B cell (primary cell): ENCODE measurements at regions not wholly inside any gene's neighbourhood (a gene's known extent, or its start where the extent isn't known, plus 50 kb on each side); places are given as distances from the start of the nearest gene placed in this dataset.

Source experiments
- ATAC-seq: fragments of 200-7000 bp; cut with Tn5 transposase; one replicate; pipeline ENCODE4 v1.10.0; 2021; ENCODE audit warnings: low read depth, mild to moderate bottlenecking, moderate number of reproducible peaks, moderate library complexity
- CTCF ChIA-PET: fragments of 350-600 bp; sonication (Branson Sonifier 250); formaldehyde crosslinking; loops from one replicate; lab custom pipeline; 2021; ENCODE audit warnings: antibody characterized with exemption, inconsistent platforms; lab: Charles Lee
- POLR2A ChIA-PET: fragments of 350-600 bp; sonication (Branson Sonifier 250); formaldehyde crosslinking; loops from one replicate; lab custom pipeline; 2021; ENCODE audit warnings: antibody characterized with exemption; lab: Charles Lee
- DNase-seq: peaks from one replicate; pipeline ENCODE4 v3.0.0; 2013
- H2AFZ ChIP-seq: 2 replicates; pipeline ENCODE4 v1.6.1; 2012; ENCODE audit warnings: mild to moderate bottlenecking, low read depth, low read length; ENCODE audit not compliant: insufficient read depth, poor library complexity, severe bottlenecking
- H3K27ac ChIP-seq, 2 donors: 1 replicate in 1 of 2; 2 replicates in 1 of 2; pipeline ENCODE4 v1.5.1; 2012 to 2013; ENCODE audit warnings: low read length in 2 of 2, mild to moderate bottlenecking in 2 of 2, moderate library complexity in 1 of 2
- H3K27me3 ChIP-seq, 4 experiments: fragments of 200-600 bp in 1 of 4; sonication (generic) in 1 of 4; replicated peaks in 1 of 4; 1 replicate in 2 of 4; 2 replicates in 2 of 4; pipeline versions ENCODE4 v1.6.1 to v1.7.0; 2013 to 2016; ENCODE audit warnings: low read length in 3 of 4, mild to moderate bottlenecking in 2 of 4, mixed read lengths in 1 of 4, moderate library complexity in 1 of 4; ENCODE audit not compliant: insufficient read depth in 4 of 4, control insufficient read depth in 3 of 4; ENCODE audit errors: control extremely low read depth in 1 of 4
- H3K36me3 ChIP-seq, 2 experiments: replicated peaks in 1 of 2; 1 replicate in 1 of 2; 2 replicates in 1 of 2; pipeline versions ENCODE4 v1.6.1 to v1.7.1; 2013; ENCODE audit warnings: low read length in 1 of 2; ENCODE audit not compliant: insufficient read depth in 2 of 2, control insufficient read depth in 1 of 2; ENCODE audit errors: control extremely low read depth in 1 of 2, extremely low read depth in 1 of 2
- H3K4me1 ChIP-seq, 2 donors: fragments of 200-600 bp in 1 of 2; sonication (generic) in 1 of 2; 1 replicate in 1 of 2; 2 replicates in 1 of 2; pipeline versions ENCODE4 v1.5.1 to v1.6.1; 2013 to 2017; ENCODE audit warnings: low read length in 2 of 2; ENCODE audit not compliant: control insufficient read depth in 2 of 2, insufficient read depth in 2 of 2
- H3K4me2 ChIP-seq: replicated peaks from 2 replicates; pipeline ENCODE3; 2012; ENCODE audit warnings: mild to moderate bottlenecking, low read depth, low read length; ENCODE audit not compliant: poor library complexity, severe bottlenecking
- H3K4me3 ChIP-seq, 5 experiments: fragments of 200-600 bp in 1 of 5; sonication (generic) in 1 of 5; 1 replicate in 3 of 5; 2 replicates in 2 of 5; pipeline versions ENCODE4 v1.5.1 to v1.7.0; 2011 to 2016; ENCODE audit warnings: low read length in 4 of 5, mild to moderate bottlenecking in 4 of 5, low read depth in 2 of 5, control low read depth in 1 of 5, moderate library complexity in 1 of 5; ENCODE audit not compliant: insufficient read depth in 1 of 5; ENCODE audit errors: control extremely low read depth in 1 of 5, extremely low read depth in 1 of 5
- H3K79me2 ChIP-seq: fragments of 200-600 bp; sonication (generic); one replicate; pipeline ENCODE4 v1.6.0; 2016; ENCODE audit warnings: low read length; ENCODE audit not compliant: control insufficient read depth, insufficient read depth
- H3K9ac ChIP-seq: fragments of 200-600 bp; sonication (generic); 2 replicates; pipeline ENCODE4 v1.6.1; 2017; ENCODE audit warnings: mild to moderate bottlenecking, low read length, moderate library complexity
- H3K9me3 ChIP-seq, 3 donors: one replicate each; pipeline versions ENCODE4 v1.6.1 to v1.7.1; 2013; ENCODE audit warnings: low read length in 2 of 3; ENCODE audit not compliant: control insufficient read depth in 2 of 3, insufficient read depth in 1 of 3; ENCODE audit errors: control extremely low read depth in 1 of 3
- H4K20me1 ChIP-seq: 2 replicates; pipeline ENCODE4 v1.6.0; 2012; ENCODE audit warnings: mild to moderate bottlenecking, low read length; ENCODE audit not compliant: insufficient read depth, control insufficient read depth, poor library complexity, severe bottlenecking
- H3K27ac Mint-ChIP-seq: one replicate; pipeline ENCODE4 v1.8.0; 2021; ENCODE audit warnings: mixed read lengths
- H3K27me3 Mint-ChIP-seq: one replicate; pipeline ENCODE4 v1.8.0; 2021; ENCODE audit warnings: mixed read lengths
- H3K4me1 Mint-ChIP-seq: one replicate; pipeline ENCODE4 v1.8.0; 2021; ENCODE audit warnings: mixed read lengths
- H3K4me3 Mint-ChIP-seq: one replicate; pipeline ENCODE4 v1.8.0; 2021; ENCODE audit warnings: mixed read lengths
- H3K9me3 Mint-ChIP-seq: one replicate; pipeline ENCODE4 v1.8.0; 2022; ENCODE audit warnings: mixed read lengths; ENCODE audit not compliant: insufficient read depth
- CTCF ChIP-seq: fragments of 200-600 bp; IDR thresholded peaks from one replicate; pipeline ENCODE4 v1.8.0; 2022; ENCODE audit warnings: antibody characterized with exemption, mild to moderate bottlenecking
- EZH2 ChIP-seq: IDR thresholded peaks from 2 replicates; pipeline ENCODE4 v1.6.1; 2012; ENCODE audit warnings: borderline replicate concordance, low read depth, mild to moderate bottlenecking, moderate library complexity, low read length; ENCODE audit not compliant: insufficient read depth, poor library complexity, severe bottlenecking
- WGBS: methylation state at CpG from one replicate; pipeline ENCODE4 v1.1.5; 2013; ENCODE audit warnings: missing lambda C conversion rate; ENCODE audit not compliant: insufficient coverage; 5-methylcytosine and 5-hydroxymethylcytosine counted together
- intact Hi-C: fragments of 100-400 bp; cut with micrococcal nuclease; formaldehyde crosslinking; loops from one replicate; pipeline ENCODE4 v1.10.0; 2022

GRCh38 chr2:42984081-42984480 lies 191.7 kb upstream of the HAAO start:
- CTCF ChIA-PET = interaction anchor here (1.3 kb wide), 1 partner anchor 245 kb away, joined by 3 read pairs; no protein-coding TSS in a partner anchor
- ATAC-seq (no peak), DNase-seq (no peak)
- H3K27me3 Mint-ChIP-seq = peaks cover 3% of the 10 kb centered on the region
- Histone ChIP-seq H3K36me3 (no peaks in the 10 kb centered on the region), H3K27me3 (peaks cover 0 to 4% (median 0%) of the 10 kb centered on the region in 4 experiments), H2AFZ (no peak overlapping the region), H3K79me2 (no peaks in the 10 kb centered on the region), H3K27ac (no peak overlapping the region), H3K9me3 (no peaks in the 10 kb centered on the region), H3K4me2 (no peak overlapping the region), H3K4me1 (no peaks in the 10 kb centered on the region), H3K4me3 (no peak overlapping the region), H3K9ac (no peak overlapping the region), H4K20me1 (no peaks in the 10 kb centered on the region)
- TF ChIP-seq EZH2 = no peak
- no peak for TF ChIP-seq CTCF
- H3K27ac Mint-ChIP-seq = no peak overlapping the region
- WGBS = 100% methylated on average over 2 of the region's 6 CpGs
- intact Hi-C loops = no loop called here
- H3K4me1 Mint-ChIP-seq = no peaks in the 10 kb centered on the region
- no peaks in the 10 kb centered on the region for H3K9me3 Mint-ChIP-seq
- POLR2A ChIA-PET = no interaction called here
- H3K4me3 Mint-ChIP-seq = no peak overlapping the region

- WGBS = 97% methylated on average over 5 of the region's 9 CpGs
- Histone ChIP-seq H3K4me2 (no peak overlapping the region), H4K20me1 (no peaks in the 10 kb centered on the region), H3K9ac (no peak overlapping the region), H3K79me2 (no peaks in the 10 kb centered on the region), H3K27me3 (peaks cover 0 to 4% (median 0%) of the 10 kb centered on the region in 4 experiments), H2AFZ (no peak overlapping the region), H3K27ac (no peak overlapping the region), H3K36me3 (no peaks in the 10 kb centered on the region), H3K4me3 (no peak overlapping the region), H3K4me1 (peaks cover 15 to 16% of the 10 kb centered on the region in 2 donors), H3K9me3 (no peaks in the 10 kb centered on the region)
- DNase-seq (no peak), ATAC-seq (no peak)
- intact Hi-C loops = no loop called here
- Mint-ChIP-seq H3K4me3 (no peak overlapping the region), H3K27me3 (no peaks in the 10 kb centered on the region), H3K4me1 (peaks cover 17% of the 10 kb centered on the region), H3K9me3 (no peaks in the 10 kb centered on the region), H3K27ac (no peak overlapping the region)
- TF ChIP-seq EZH2 = no peak
- no peak for TF ChIP-seq CTCF
- CTCF ChIA-PET = interaction anchor here (1.3 kb wide), 1 partner anchor 248 kb away, joined by 4 read pairs; no protein-coding TSS in a partner anchor
- POLR2A ChIA-PET = no interaction called here
Observed at GRCh38 chr2:42980764-42981416, 188.5 kb upstream of the HAAO start.
